ENCODE measurements at regions not wholly inside any gene's neighbourhood (a gene's known extent, or its start where the extent isn't known, plus 50 kb on each side); places are given as distances from the start of the nearest gene placed in this dataset.

- TF ChIP-seq ZNF354B (CRISPR knock-in tag; IDR thresholded peaks at IDR 0.05) (no peak), SIN3A (IDR thresholded peaks at IDR 0.05; ENCODE audit: borderline replicate concordance, low read depth, low read length) (no peak), ZNF609 (CRISPR knock-in tag; IDR thresholded peaks at IDR 0.05; ENCODE audit: borderline replicate concordance) (no peak)
Observed at GRCh38 chr4:187063251-187063650, 339.6 kb upstream of the FAT1 start.
